Neural cell (in vitro differentiated cells): ENCODE measurements at regions not wholly inside any gene's neighbourhood (a gene's known extent, or its start where the extent isn't known, plus 50 kb on each side); places are given as distances from the start of the nearest gene placed in this dataset.

Source experiments
- EP300 ChIP-seq: fragments of 450-650 bp; conservative IDR thresholded peaks from 2 replicates; pipeline ENCODE4 v1.6.1; 2014; ENCODE audit warnings: antibody characterized with exemption, mild to moderate bottlenecking, moderate library complexity; ENCODE audit not compliant: poor library complexity, severe bottlenecking
- EZH2 ChIP-seq: fragments of 200-600, 300-800 bp; shearing (Covaris generic), sonication (generic); IDR thresholded peaks from 2 replicates; pipeline ENCODE4 v1.6.1; 2014; ENCODE audit warnings: antibody characterized with exemption, low read length, borderline replicate concordance, mild to moderate bottlenecking; ENCODE audit not compliant: insufficient read depth, poor library complexity, severe bottlenecking
- MXI1 ChIP-seq: fragments of 450-650 bp; conservative IDR thresholded peaks from 2 replicates; pipeline ENCODE4 v1.6.1; 2014; ENCODE audit warnings: antibody characterized with exemption, mild to moderate bottlenecking; ENCODE audit not compliant: poor library complexity, severe bottlenecking
- POLR2AphosphoS5 ChIP-seq: IDR thresholded peaks from 2 replicates; pipeline ENCODE4 v1.6.1; 2012
- RAD21 ChIP-seq: fragments of 450-650 bp; conservative IDR thresholded peaks from 2 replicates; pipeline ENCODE4 v1.6.1; 2014; ENCODE audit warnings: antibody characterized with exemption, mild to moderate bottlenecking, moderate library complexity
- SMC3 ChIP-seq: fragments of 450-650 bp; conservative IDR thresholded peaks from 2 replicates; pipeline ENCODE4 v1.6.1; 2014; ENCODE audit warnings: antibody characterized with exemption, mild to moderate bottlenecking, moderate library complexity; ENCODE audit not compliant: poor library complexity
- TAF1 ChIP-seq: IDR thresholded peaks from 2 replicates; pipeline ENCODE4 v1.6.1; 2012; ENCODE audit warnings: low read depth
- TF ChIP-seq, protein P1 (sequence below): fragments of 450-650 bp; IDR thresholded peaks from 2 replicates; pipeline ENCODE4 v1.5.1; 2014; ENCODE audit warnings: antibody characterized with exemption, mild to moderate bottlenecking, moderate library complexity; ENCODE audit not compliant: poor library complexity, severe bottlenecking
- TF ChIP-seq, protein P2 (sequence below): IDR thresholded peaks from 2 replicates; pipeline ENCODE4 v1.6.1; 2012; ENCODE audit warnings: borderline replicate concordance

DNA sequence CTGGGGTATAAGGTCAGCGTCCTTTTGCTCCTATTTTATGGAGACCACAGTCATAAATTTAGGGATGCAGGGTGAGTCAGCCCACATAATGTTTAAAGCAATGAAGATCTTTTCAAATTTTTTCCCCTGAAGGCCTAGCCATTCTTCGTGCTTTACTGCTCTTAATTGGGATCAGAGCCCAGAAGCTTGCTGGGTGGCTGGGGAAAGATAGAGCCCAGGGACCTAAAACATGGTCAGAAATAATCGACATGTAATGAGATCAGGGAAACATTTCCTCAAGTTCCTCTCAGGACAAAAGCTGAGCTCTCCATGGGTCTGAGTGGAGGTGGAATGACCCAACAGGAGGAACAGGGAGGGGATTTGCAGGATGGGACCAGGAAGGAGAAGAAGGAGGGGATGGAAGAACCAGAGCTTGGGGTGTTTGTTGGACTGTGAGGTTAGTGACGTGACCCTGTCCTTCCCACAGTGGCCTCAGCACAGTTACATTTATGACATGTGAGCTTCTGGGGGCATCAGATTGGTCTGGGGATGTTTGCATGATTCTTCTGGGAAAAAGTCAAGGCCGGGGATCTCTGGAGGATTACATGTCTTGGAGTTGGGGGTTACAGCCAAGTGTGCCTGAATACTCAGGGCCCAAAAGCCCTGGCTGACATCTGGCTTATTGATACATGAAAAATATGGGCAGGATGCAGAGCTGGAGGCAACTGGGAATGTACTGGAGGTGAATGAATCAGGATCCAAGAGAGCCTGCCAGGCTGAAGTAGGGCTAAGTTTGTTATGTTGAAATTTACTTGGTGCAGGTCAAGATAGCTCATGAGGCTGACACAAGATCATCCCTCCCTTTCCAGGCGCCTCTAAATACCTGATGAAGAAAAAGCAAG is 477.9 kb downstream of the RPS24 start:
- no peak for TF ChIP-seq EP300
- TF ChIP-seq, protein P1, sequence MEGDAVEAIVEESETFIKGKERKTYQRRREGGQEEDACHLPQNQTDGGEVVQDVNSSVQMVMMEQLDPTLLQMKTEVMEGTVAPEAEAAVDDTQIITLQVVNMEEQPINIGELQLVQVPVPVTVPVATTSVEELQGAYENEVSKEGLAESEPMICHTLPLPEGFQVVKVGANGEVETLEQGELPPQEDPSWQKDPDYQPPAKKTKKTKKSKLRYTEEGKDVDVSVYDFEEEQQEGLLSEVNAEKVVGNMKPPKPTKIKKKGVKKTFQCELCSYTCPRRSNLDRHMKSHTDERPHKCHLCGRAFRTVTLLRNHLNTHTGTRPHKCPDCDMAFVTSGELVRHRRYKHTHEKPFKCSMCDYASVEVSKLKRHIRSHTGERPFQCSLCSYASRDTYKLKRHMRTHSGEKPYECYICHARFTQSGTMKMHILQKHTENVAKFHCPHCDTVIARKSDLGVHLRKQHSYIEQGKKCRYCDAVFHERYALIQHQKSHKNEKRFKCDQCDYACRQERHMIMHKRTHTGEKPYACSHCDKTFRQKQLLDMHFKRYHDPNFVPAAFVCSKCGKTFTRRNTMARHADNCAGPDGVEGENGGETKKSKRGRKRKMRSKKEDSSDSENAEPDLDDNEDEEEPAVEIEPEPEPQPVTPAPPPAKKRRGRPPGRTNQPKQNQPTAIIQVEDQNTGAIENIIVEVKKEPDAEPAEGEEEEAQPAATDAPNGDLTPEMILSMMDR: no peak
- TF ChIP-seq EZH2: no peak
- TF ChIP-seq POLR2AphosphoS5: no peak
- no peak for TF ChIP-seq TAF1
- no peak for TF ChIP-seq SMC3
- no peak for TF ChIP-seq RAD21
- no peak for TF ChIP-seq MXI1
- TF ChIP-seq, protein P2, sequence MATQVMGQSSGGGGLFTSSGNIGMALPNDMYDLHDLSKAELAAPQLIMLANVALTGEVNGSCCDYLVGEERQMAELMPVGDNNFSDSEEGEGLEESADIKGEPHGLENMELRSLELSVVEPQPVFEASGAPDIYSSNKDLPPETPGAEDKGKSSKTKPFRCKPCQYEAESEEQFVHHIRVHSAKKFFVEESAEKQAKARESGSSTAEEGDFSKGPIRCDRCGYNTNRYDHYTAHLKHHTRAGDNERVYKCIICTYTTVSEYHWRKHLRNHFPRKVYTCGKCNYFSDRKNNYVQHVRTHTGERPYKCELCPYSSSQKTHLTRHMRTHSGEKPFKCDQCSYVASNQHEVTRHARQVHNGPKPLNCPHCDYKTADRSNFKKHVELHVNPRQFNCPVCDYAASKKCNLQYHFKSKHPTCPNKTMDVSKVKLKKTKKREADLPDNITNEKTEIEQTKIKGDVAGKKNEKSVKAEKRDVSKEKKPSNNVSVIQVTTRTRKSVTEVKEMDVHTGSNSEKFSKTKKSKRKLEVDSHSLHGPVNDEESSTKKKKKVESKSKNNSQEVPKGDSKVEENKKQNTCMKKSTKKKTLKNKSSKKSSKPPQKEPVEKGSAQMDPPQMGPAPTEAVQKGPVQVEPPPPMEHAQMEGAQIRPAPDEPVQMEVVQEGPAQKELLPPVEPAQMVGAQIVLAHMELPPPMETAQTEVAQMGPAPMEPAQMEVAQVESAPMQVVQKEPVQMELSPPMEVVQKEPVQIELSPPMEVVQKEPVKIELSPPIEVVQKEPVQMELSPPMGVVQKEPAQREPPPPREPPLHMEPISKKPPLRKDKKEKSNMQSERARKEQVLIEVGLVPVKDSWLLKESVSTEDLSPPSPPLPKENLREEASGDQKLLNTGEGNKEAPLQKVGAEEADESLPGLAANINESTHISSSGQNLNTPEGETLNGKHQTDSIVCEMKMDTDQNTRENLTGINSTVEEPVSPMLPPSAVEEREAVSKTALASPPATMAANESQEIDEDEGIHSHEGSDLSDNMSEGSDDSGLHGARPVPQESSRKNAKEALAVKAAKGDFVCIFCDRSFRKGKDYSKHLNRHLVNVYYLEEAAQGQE: no peak
